HG03066 (cell line): ENCODE measurements at regions not wholly inside any gene's neighbourhood (a gene's known extent, or its start where the extent isn't known, plus 50 kb on each side); places are given as distances from the start of the nearest gene placed in this dataset.

ENCODE experiments used
- ATAC-seq: cut with Tn5 transposase; IDR thresholded peaks from one replicate; pipeline ENCODE4 v1.9.1; 2021; ENCODE audit warnings: low read depth; ENCODE audit not compliant: unreplicated experiment

DNA sequence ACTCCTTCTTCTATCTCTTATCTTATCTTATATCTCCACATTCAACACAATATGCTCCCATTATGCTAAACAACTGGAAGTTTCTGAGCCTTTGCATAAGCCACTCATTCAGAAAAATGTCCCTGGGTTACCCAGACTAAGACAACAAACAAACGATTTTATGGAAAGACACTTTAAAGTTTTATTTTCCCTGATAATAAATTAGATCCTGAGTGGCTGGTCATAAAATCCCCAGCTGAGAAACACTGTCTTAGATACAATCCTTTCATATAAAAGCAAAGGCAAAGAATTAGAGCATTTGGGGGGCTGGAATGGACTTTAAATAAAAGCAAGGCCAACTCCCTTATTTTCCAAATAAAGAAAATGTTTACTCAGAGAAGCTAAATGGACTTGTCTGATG is 322.3 kb downstream of the GBE1 start:
- ATAC-seq: no peak

DNA sequence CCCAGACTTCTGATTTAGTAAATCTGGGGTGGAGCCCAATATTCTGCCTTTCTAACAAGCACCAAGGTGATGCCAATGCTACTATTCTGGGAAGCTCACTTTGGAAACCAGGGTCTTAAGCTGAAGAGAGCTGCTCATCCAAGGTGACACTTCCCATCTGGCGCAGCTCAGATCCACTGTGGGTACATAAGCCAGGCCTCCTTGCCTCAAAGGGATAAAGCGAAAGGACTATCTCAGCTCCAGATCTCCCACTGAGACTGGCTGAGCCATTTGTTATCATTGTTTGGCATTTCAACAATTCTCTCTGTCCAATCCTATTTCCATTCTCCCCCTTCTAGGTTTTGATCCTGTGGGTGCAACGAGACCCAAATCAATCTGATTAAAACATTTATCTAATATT is 323.8 kb downstream of the GBE1 start:
- no peak for ATAC-seq

DNA sequence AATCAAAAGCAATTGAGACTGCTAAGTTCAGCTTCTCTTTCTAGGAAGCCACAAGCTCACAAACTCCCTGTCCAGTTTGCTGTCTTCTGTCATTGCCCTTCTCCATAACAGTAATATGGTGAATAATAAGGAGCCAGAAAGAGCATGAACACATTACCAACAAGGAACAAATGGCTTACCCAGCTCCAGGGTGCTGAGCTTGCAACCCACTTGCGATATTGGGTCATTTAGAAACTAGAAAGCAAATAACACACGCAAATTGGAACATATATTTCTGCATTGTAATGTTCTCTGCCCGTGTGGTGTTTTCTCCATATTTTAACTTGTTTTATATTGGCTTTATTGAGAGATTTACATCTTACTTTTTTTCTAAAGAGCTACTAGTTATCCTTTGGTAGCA is 325.3 kb downstream of the GBE1 start:
- ATAC-seq: no peak

DNA sequence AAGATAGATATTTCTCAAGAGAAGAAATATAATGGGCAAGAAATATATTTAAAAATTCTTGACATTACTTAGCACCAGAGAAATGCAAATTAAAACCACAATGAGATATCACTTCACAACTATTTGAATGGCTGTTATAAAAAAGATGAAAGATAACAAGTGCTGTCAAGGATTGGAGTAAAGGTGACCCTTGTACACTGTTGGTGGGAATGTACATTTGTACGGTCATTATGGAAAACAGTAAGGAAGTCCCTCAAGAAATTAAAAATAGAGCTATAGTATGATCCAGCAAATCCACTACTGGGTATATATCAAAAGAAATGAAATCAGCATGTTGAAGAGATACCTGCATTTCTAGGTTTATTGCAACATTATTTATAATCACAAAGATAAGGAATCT is 326.4 kb downstream of the GBE1 start:
- ATAC-seq: no peak

DNA sequence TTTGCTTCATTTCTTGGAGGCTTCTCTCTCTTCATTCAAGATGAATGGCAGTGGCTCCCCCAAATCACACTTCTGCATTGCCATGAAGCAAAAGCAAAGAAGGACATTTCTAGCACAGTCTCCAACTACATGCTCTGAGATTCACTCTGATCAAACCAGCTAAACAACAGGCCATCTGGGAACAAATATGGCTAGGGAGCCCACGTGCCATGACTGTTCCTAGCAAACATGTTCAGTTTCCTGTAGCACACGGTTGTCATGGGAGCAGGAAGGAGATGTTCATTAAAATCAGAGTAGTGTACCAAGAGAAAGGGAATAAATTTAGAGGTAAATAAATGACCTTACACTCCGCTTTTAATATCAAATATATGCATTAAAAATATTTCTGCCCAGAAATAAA is 327.3 kb downstream of the GBE1 start:
- ATAC-seq: no peak

DNA sequence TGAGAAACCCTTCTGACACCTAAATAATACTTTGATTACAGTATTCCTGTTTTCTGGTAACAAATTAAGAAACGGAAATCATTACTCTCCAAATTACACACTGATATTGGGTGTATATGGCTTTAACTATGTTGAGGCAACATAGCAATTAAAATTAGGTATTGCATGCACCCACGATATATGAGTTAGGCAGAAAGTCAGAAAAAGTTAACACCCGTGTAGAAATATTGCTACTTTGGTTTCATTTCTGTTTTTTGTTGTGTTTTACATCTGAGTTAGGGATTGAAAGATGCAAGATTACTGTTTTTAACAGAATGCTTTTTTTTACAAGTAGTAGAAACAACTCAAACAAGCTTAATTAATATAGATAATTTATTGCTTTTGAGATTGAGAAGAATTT is 327.8 kb downstream of the GBE1 start:
- ATAC-seq: no peak

DNA sequence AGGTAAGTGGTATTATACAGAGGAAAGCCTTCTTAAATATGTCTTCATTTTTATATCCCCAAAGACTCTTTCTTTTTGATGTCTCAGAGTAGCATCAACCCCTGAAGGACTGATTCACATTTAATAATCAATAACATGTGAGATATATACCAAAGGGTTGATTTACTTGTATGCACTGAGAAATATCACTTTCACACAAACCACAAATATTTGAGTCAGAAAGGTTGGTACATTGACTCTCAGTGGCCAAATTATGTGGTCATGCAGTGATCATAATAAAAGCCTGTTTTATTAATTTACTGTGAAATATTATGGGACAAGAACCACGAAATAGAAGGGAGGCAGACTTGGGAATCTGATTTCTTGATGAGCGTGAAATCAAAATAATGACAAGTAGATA is 329.0 kb downstream of the GBE1 start:
- ATAC-seq: no peak

DNA sequence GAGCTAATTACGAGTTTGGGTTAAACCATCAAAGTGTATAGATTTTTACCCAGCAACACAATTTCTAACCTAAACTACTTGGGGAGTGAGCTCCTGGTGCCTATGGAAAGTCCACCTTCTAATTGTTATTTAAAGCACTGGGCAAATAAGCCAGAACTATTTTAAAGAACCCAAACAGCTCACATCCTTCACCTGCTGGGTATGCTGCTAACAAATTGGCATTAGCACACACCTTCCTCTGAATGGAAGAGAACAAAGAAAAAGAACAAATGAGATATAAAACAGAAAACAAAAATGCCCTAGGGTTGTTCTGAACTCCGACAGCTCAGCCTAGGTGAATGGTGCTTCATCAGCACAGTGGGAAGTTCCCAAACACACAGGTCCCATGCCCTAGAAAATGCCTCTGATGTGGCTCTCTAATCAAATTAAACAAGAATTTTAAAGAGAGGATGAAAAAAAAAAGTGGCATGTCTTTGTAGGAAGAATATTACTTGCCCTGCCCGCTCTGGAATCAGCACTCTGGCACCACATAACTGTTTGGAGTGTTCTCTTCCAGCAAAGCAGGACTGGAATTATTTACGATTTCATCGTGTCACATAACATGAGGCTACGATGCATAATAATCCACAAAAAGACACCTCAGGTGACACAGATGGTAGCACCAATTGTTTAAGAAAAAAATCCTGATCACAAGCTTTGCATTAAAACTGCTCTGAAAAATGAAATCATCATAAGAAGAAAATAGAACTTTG is 334.4 kb downstream of the GBE1 start:
- no peak for ATAC-seq

DNA sequence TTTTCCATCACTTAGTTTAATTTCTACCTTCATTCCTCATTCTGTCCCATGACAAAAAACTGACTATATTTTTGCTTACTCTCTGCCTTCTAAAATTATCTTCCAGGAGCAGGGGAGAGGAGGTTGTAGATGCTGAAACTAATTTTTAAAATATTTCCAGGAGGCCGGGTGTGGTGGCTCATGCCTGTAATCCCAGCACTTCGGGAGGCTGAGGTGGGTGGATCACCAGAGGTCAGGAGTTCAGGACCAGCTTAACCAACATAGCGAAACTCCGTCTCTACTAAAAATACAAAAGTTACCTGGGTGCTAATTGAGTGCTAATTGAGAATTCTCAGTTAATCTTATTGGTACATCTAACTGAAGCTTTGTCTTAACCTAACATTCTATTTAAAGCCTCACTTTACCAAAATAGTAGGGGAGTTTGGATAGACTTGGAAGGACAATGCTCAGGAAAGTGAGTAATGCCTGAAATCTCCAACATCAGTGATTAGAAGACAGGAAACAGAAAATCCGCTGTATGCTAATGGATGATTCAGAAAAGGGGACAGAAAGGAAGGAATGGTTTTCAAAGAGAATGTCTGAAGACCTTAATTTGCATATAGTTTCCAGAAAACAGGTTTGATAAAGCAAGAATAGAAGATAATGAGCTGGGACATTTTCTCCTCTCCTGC is 336.1 kb downstream of the GBE1 start:
- ATAC-seq: no peak

DNA sequence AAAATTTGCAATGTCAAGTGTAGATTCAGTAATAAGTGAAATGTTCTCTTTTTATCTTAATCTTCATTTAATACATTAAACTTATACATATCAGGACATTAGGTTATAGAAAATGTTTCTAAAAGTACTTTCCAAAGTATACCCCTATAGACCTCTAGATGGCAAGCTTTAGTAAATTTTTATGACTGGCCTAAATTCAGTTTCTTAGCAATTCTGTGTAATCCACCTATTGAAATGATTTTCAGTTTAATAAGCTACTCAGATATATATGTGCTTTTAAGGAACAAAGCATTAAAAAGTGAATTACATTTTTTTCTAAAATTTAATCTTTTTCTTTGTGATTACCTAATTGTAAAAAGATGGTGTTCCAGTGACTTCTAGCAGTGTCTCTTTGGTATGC is 342.2 kb downstream of the GBE1 start:
- no peak for ATAC-seq

DNA sequence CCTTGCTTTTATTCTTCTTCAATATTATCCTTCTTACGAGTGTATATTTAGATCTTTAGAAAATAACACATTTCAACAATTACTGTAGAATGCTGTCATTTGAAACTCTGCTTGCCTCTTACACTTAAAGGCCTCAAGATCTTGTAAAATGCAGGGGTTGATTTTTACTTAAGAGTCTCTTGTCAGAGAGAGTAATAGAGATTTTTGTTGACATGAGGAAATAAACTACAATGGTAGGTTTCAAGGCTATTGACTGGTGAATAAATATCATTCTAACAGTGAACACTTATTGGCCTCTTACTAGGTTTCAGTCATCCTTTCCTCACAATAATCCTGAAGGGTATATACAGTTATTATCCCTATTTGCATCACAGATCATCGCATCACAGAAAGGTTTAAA is 344.6 kb downstream of the GBE1 start:
- no peak for ATAC-seq

DNA sequence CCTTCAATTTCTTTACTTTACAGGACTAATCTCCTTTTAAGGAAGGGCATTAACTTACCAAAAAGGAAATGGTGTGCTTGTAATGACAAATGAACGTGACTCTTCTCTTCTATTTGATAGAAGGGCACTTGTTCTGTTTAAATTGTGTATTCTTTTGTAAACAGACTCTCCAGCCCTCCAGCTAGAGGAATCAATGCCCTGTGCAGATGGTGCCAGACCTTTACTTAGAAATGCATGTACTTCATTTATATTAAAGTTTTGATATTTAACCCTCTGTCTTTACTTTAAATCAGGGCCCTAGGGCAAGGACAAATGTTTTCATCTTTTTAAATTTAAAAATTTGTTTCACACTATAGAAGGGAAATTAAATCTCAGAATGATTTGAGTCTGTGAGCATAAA is 355.1 kb downstream of the GBE1 start:
- no peak for ATAC-seq

DNA sequence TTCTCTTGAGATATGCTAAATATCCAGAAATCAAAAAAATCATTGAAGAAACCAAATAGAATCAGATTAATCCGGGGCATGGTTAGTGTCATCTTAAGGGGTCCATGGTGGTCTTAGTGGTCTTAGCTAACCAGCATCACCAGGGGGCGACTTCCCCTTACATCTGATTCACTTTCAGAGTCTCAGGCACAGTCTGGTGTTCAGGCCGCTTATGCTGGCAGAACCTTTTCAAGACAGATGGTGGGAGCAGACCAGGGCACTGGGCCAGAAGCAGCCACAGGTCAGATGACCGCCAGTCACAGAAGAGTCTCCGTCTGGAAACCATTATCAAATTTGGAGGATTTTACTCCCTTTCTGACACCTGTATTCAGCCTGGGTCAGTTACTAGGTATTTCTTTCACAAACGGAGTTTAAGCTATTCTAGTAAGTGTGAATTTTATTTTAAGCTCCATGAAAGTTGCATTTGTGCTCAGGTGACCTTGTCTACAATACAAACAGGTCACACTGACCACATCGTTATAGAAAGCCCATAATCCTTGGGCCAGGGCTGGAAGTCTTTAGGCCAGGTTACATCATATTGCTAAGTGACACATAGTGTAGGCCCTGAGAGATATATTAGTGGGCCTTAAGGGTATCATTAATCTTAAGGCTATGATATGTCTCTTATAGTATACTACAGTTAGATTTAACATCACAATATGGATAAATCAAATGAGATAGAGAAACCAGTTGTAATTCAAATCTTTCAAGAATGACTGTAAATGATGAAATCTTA is 365.5 kb downstream of the GBE1 start:
- ATAC-seq: no peak

DNA sequence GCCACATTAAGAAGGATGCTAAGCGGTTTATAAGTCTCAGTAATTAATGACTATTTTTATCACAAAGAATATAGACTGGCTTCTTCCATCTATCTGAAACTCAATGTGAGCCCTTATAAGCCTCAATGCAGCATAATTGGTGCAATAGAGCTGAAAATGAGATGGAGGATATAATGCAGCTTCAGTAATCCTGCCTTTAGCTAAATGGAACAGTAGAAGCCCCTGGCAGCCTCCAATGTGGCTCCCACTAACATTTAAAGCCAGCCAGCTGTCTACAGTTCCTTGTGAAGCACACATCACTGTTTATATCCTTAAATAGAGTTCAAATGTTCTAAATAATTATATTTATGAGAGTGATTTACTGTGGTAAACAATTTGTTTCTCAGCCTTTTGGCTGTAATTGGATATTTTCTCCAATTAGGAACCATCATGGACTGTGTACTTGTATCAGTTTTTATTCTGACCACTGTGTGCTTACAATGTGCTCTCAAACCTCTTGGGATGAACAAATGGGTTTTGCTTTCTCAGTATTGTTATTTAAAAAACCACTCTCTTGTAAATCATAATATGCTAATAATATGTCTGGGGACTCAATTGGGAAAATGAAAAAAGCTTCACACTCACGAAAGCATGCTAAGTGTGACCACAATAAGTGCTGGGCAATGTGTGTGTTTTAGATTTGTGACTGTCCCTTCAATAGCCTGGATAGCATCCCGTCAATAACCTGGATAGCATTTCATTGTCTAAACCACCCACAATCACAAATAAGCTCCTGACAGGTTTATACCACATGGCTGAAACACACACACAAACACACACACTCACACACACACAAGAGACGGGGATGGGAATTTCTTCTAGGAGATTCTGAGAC is 366.6 kb downstream of the GBE1 start:
- no peak for ATAC-seq

DNA sequence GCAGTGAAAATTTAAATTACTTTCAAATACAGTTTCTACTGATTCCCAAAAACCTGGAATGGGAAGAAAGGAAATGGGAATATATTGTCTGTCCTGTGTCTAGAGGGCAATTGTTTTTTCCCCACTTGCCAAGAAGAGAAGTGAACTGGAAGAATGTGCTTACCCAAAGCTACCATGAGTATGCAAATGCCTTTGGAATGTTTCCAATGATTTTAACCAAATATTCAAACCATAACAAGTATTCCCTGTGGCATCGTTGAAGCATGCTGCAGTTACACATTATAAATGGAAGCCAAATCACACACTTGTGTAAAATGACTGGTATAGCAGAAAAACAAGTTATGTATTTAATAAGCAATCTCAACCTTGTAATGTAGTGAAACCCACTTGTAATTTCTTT is 368.2 kb downstream of the GBE1 start:
- no peak for ATAC-seq

DNA sequence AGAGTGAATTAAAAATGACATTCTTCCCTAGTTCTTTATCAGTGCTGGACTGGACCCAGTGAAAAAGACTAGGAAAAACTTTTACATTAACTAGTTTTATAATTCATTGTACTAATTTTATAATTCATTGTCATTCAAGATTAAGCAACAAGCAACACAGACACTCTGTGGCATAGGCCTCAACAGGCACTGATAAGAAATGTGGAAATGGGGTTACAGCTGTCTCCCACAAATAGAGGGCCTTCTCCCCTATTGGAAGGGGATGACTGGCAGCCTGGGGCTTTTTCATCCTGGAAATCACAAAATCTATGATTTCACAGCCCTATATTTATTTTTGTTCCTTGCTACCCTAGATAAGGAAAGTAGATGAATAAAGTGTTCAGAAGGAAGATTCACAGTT is 370.6 kb downstream of the GBE1 start:
- ATAC-seq: no peak

DNA sequence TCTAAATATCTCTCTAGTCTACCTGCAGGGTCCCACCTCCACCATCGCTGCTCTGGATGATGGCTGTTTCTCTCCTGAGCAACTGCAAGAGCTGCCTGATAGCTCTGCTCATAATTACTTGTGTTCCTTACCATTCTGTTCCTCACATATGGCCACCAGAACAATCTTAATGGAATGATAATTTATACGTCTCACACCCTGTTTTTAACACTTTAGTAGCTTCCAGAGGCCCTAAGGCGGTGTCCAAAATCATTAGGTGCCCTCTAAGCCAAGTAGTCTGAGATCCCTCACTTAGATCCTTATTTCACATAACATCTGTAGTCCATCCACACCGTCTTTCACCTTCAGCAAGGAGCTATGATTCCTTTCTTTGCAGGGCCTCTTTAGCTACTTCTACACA is 373.3 kb downstream of the GBE1 start:
- ATAC-seq: no peak

DNA sequence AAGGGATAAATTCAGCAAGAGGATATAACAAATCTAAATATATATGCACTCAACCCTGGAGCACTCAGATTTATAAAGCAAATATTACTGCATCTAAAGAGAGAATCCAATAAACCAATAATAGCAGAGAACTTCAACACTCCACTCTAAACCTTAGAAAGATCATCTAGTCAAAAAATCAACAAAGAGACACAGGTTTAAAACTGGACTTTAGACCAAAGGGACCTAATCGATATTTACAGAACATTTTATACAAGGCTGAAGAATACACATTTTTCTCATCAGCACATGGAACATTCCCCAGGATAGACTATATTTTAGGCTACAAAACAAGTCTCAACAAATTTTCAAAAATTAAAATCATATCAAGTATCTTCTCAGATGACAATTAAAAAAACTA is 379.0 kb downstream of the GBE1 start:
- no peak for ATAC-seq

DNA sequence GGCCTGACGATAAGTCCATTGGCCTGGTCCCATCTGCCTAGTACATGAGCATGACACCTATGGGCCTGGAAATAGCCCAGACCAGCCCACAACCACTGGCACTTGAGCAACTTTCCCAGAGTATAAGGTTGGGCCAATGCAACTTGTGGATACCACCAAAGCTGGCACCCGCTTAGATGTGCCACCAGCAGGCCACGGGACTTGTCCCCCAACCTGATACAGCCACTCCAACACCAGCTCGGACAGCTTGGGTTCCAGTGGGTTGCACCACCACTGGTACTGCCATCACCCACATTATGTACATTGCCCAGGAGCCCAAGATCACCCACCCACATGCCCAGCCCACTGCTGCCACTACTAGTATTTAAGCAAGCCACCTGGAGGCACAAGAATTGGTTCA is 381.2 kb downstream of the GBE1 start:
- no peak for ATAC-seq

DNA sequence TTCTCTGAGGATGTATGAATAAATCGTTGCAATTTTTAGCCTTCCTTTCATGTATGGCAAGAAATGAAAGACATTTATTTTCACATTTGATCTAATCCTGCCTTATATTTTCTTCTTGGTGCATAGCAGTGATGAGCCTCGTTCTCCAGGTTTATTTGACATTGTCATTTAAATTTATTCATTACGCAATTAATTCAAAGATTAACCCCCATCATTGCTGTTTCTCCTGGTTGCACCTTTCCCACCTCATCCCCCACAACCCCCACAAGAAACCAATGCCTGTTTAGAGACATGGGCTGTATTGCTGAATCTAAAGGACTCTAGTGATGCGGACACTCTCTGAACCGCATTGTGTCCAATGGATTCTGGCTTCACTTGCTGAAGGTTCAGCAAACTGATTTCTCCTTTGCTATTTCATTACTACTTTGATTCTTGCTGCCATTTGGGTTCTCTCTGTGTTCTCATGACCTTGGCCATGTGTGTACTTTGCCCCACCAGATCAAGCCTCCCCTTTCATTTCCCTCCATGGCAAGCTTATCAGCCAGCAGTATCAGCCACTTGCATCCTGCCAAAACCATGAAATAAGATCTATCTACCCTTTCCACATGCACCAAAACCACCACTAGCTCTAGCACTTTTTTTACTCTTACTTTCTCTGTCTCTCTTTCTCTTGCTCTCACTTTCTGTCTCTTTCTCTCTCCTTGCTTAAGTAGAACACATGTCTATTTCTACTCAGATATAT is 382.7 kb downstream of the GBE1 start:
- no peak for ATAC-seq
